ENCODE measurements at regions not wholly inside any gene's neighbourhood (a gene's known extent, or its start where the extent isn't known, plus 50 kb on each side); places are given as distances from the start of the nearest gene placed in this dataset.

DNA sequence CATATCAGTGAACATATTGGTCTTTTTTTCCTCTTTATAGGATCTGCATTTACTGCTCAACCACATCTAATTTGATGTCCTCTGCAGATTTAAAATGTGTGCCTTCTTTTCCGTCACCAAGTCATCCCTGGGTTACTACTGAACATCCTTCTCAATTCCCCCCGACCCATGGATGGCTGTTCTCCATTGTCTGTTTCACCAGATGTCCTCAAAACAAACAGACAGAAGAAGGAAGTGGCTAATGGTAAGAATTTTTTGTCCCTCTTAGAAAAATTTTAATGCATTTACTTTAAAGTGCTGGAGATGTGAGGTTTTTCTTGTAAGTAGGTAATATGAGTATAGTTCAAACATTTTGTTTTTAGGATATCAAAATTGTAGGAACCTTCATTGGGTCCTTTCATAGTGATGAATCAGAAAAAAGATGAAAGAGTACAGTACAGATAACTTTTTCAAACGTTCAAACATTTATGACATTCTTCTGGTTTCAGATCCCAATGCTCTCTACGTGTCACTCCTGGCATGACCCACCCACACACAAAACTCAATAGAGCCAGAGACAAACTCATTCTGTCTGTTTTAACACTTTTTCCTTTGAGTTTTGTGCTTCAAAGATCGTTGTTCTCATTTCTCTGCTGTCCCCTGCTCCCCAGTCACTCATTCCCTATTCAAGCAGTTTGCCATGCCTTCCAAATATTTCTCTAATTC is 276.4 kb downstream of the PRL start:
- TF ChIP-seq, protein P1, sequence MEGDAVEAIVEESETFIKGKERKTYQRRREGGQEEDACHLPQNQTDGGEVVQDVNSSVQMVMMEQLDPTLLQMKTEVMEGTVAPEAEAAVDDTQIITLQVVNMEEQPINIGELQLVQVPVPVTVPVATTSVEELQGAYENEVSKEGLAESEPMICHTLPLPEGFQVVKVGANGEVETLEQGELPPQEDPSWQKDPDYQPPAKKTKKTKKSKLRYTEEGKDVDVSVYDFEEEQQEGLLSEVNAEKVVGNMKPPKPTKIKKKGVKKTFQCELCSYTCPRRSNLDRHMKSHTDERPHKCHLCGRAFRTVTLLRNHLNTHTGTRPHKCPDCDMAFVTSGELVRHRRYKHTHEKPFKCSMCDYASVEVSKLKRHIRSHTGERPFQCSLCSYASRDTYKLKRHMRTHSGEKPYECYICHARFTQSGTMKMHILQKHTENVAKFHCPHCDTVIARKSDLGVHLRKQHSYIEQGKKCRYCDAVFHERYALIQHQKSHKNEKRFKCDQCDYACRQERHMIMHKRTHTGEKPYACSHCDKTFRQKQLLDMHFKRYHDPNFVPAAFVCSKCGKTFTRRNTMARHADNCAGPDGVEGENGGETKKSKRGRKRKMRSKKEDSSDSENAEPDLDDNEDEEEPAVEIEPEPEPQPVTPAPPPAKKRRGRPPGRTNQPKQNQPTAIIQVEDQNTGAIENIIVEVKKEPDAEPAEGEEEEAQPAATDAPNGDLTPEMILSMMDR (conservative IDR thresholded peaks at IDR 0.05; ENCODE audit: low read length), result no peak
- TF ChIP-seq EZH2phosphoT487 (IDR thresholded peaks at IDR 0.05; ENCODE audit: borderline replicate concordance, low read depth, low read length), result no peak
